ENCODE measurements at regions not wholly inside any gene's neighbourhood (a gene's known extent, or its start where the extent isn't known, plus 50 kb on each side); places are given as distances from the start of the nearest gene placed in this dataset.

DNA sequence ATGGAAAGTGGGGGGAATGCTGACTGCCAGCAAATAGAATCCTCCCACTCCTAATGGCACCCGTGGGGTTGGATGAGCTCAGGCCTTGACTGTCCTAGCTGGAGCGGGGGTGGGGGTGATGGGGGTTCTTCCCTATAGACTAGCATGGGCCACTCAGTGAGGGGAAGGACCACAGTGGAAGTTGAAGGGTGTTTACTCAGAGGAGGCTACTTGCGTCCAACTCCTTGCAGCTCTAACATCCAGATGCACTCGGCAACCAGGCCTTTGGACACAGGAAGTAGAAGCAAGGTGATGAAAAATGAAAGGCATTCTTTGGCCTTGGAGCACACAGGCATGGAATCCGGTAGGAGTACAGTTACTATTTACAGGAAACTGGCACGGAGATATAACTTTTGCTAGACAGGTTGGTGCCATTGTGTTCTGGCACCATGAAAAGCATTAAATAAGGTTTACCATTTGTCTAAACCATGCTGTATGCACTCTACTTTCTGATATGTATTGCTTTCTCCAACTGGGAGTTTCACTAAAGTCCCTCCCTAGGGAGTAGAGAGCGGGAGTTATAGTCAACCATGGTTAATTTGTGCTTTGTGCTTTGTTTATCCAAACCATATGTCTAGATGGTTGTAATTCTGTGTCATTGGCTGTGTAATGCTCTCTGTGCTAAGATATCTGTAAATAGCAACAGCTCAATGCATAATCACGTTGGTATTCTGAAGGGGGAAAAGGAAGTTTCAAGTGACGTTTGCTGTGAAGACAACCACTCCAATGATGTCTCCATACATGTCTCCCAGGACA lies 125.3 kb downstream of the TSHZ3 start:
- peak; percentile 79 for DNase-seq (ENCODE audit: low read depth)

- no peak for DNase-seq (ENCODE audit: low read depth)
Measured at GRCh38 chr19:31220540-31220939, 128.7 kb downstream of the TSHZ3 start.

DNA sequence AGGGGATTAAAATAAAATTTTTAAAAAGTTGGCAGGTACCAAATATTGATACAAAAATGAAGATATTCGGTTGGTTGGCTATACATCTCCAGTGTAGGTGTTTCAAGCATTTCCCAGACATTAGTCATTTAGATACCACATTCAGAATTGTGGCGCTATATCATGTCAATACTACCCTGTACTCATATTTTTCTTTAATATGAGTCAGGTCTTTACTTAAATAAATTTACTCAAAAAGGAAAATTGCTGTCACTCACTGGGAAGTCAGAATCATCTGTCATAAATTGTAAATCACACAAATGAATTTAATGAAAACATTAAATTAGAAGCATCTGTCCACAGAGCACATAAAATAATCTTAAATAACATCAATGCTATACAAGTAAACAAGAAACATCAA lies 134.2 kb downstream of the TSHZ3 start:
- DNase-seq (ENCODE audit: low read depth): no peak

DNA sequence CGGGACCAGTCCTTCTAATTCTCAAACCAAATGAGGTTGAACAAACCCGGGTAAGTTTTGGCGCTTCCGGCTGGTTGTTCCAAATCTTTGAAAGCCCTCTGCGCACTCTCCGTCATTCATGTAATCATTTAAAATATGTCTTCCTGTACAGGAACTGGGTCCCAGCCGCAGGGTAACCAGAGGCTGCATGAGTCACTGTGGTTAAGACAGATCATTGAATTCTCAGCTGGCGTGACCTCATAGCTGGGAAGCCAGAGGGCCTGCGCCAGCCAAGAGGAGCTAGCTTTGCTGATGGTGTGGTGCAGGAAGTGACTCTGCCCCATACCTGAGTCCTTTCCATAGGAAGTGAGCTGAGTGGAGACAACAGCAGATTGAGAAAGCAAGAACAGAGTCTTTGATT lies 135.2 kb downstream of the TSHZ3 start:
- peak; percentile 99 for DNase-seq (ENCODE audit: low read depth)

DNA sequence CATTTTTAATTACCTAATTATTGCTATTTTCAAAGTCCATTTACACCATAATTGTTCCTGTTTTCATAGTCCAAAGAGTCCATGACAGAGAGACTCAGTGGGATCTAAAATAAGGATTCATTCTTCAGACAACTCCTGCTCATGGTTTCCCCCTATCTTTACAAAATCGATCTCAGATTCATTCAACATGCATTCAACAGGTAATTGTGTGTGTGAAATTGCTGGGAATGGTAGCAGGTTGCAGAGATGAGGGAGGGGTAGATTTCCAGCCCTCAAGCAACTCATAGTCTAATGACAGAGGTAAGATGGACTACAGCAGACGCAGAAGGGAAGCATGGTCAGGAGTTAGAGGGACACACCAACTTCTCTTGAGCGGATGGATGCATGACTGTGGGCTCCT lies 138.1 kb downstream of the TSHZ3 start:
- no peak for DNase-seq (ENCODE audit: low read depth)

DNA sequence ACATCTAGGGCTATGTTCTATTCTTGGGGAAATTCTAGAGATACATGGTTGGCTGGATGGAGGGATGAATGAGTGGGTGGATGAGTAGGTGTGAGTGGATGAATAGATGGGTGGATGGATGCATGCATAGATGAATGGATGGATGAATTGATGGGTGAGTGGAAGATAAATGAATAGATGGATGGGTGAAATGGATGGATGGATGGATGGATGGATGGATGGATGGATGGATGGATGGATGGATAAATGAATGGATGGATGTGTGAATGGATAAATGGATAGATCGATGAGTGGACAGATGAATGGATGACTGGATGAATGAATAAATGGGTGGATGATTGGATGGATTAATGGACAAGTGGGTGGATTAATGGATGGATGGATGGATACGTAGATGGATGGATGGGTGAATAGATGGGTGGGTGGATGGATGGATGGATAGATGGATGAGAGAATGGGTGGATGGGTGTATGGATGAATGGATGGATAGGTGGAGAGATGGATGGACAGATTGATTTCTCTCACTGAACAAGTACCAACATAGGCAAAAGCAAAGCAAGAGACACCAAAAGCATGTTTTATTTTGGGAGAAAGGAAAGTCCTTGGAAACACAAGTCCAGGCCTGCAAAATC lies 143.2 kb downstream of the TSHZ3 start:
- no peak for DNase-seq (ENCODE audit: low read depth)

DNA sequence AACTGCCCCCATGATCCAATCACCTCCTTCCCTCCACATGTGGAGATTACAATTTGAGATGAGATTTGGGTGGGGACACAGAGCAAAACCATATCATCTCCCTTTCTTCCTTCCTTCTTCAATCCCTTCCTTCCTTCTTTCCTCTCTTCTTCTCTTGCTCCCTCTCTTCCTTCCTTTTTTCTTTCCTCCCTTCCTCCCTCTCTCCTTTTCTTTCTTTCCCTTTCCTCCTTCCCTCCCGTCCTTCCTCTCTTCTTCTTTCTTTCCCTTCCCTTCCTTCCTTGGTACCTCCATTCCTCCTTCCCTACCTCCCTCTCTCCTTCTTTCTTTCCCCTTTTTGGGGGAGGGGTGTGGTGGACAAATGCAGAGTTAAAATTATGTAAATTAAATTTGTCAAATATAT lies 145.1 kb downstream of the TSHZ3 start:
- no peak for DNase-seq (ENCODE audit: low read depth)

DNA sequence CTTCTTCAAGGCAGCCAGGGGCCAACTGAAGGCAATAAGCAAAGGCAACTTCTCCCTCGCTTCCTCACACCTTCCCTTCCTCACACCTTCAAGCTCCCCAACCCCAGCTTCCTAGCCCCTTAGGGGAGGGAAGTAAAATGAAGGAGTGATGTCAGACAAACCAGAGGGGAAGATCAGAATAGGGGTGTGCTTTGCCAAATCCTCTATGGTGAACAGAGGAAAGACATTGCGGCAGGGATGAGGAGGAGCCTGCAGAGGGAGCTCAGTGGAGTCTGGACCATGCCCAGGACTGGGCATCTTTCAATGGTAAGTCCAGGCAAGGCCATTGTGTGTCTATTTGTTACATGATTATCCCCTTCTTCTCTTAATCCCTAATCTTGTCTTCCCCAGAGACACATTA lies 164.0 kb downstream of the TSHZ3 start:
- peak; percentile 1 for DNase-seq (ENCODE audit: low read depth)

GRCh38 chr19:31181535-31181934 lies 167.7 kb downstream of the TSHZ3 start:
- no peak for DNase-seq (ENCODE audit: low read depth)

GRCh38 chr19:31180907-31181306 lies 168.3 kb downstream of the TSHZ3 start:
- DNase-seq (ENCODE audit: low read depth): no peak

- no peak for DNase-seq (ENCODE audit: low read depth)
Measured at GRCh38 chr19:31179471-31179852, 169.8 kb downstream of the TSHZ3 start.

DNA sequence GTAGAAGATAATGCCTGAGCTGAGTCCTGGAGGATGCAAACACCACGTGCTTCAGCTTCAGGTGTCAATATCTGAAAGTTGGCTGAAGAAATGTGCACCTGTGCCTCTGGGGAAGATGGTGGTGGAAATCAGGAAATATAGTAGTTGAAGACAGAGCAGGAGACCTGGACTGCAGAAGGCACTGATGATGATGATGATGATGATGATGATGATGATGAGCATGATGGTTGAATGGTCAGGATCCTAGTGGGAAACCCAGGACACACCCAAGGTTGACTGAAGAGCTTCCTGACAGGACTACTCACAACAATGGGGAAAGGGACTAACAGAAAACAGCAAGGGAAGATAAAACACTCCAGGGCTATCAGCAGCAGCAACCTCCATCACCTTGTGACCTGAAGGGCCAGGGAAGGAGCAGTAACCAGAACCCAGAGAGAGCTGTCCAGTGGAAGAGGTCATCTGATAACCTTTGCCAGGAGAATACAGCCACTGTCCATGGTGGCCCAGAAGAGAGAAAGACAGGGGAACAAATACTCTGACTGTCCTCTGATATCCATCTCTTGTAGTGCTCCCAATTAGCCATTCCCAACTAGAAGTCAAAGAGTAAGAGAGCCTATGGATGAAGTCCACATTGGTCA lies 170.3 kb downstream of the TSHZ3 start:
- no peak for DNase-seq (ENCODE audit: low read depth)

DNA sequence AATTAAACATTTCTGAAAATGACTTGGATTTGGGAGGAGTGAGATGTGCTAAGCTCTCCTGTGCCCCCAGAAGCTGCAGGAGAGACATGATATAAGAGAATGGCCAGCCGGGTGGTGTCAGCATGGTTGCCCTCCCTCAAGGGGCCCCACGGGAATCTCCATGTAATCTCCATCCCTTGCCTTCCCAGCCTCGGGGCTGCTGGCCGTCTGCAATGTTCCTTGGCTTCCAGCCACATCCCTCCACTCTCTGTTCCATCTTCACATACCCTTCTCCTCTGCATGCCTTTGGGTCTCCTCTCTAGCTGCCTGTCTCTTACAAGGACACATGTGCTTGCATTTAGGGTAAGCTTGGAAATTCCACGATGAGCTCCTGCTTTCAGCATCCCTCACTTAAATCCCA lies 172.0 kb downstream of the TSHZ3 start:
- DNase-seq (ENCODE audit: low read depth): no peak

GRCh38 chr19:31175564-31176348 lies 173.5 kb downstream of the TSHZ3 start:
- DNase-seq (ENCODE audit: low read depth): no peak

GRCh38 chr19:31174948-31175347 lies 174.3 kb downstream of the TSHZ3 start:
- no peak for DNase-seq (ENCODE audit: low read depth)

GRCh38 chr19:31173991-31174390 lies 175.2 kb downstream of the TSHZ3 start:
- no peak for DNase-seq (ENCODE audit: low read depth)

- DNase-seq (ENCODE audit: low read depth): no peak
Measured at GRCh38 chr19:31171936-31172335, 177.3 kb downstream of the TSHZ3 start.

DNA sequence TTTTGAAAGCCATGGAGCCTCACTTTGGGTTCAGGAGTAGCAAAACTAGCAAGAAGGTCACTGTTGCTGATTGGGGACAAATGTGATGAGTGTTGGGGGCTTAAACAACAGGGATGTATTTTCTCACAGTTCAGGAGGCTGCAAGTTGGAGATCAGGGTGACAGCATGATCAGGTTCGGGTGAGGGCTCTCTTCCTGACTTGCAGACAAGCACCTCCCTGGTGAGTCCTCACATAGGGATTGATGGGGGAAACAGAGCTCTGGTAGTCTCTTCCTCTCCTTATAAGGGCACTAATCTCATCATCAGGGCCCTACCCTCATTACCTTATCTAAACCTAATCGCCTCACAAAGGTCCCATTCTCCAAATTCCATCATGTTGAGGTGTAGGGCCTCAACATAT lies 179.2 kb downstream of the TSHZ3 start:
- no peak for DNase-seq (ENCODE audit: low read depth)

DNA sequence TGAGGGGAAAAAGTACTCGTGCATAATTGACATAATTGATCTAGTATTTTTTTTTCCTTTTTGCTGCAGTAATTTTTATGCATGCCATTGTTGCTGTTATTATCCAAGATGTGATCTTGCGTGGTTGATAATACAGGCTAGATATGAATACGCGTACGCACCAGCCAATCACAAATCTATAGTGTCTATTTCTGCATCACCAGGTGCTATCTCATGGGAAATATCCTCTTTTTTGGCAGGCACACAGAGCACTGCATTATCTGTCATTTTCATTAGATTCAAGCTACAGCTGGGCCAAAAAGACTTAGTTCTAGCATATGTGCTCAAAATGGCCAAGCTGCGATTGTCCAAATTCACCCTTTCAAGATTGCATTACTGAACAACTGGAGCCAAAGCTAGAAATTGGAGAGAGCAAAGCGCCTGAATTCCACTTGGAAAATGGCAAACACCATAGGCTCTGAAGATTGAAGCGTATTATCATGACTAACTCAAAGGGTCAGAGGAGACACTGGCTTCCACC lies 181.1 kb downstream of the TSHZ3 start:
- no peak for DNase-seq (ENCODE audit: low read depth)

DNA sequence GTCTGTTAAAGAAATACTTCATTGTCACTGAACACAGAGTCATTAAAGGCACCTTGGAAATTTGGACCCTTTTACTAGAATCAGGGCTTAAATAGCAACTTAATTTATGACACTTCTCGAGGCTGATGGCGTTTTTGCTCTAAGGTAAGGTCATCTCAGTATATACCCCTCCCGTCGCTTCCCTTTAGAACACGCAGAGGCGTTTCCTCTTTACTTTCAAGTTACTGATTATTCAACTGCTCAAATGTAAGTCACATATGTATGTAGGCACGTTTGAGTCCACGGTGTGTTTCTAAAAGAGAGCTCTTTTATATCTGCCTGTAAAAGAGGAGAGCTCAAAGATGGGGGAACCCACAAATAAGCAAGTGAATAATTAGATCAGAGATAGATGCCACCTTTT lies 181.5 kb downstream of the TSHZ3 start:
- no peak for DNase-seq (ENCODE audit: low read depth)

GRCh38 chr19:31166206-31166605 lies 183.0 kb downstream of the TSHZ3 start:
- no peak for DNase-seq (ENCODE audit: low read depth)

DNA sequence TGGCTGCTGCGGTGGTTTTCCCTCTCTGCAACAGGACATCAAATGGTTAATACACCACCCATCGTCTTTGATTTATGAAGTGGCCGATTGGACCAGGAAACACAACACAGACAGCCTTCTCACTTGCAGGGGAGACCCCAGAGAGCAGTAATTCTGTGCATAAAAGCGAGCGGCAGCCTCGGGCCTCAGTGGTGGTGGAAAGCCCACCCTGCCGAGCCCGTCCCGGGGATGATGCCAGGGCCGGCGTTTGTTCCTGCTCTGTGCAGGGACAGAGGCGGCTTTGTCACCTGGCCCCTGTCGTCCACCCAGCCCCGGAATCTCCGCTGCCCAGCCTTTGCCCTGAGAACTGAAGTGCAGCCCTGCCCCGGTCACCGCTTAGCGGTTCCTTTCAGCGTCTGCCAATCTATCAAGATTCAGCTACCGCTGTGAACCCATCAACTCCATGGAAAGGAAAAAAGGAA lies 184.4 kb downstream of the TSHZ3 start:
- DNase-seq (ENCODE audit: low read depth): no peak

Measured in amniotic epithelial cell (primary cell).